Panc1 (cell line): ENCODE measurements at regions not wholly inside any gene's neighbourhood (a gene's known extent, or its start where the extent isn't known, plus 50 kb on each side); places are given as distances from the start of the nearest gene placed in this dataset.

Experiments
- ATAC-seq: fragments of 200-7000 bp; cut with Tn5 transposase; 2 replicates; pipeline ENCODE4 v1.9.1; 2020; ENCODE audit warnings: mild to moderate bottlenecking, moderate library complexity
- BruUV-seq: library from RNA; stranded (reverse); fragments of 400-500 nt; replicated peaks from 2 replicates; lab custom pipeline; 2021; lab: Mats Ljungman, UMichigan
- CTCF ChIA-PET: fragments of 300-600 bp; sonication (Branson Sonifier 250); formaldehyde crosslinking; loops from one replicate; lab custom pipeline; 2022; ENCODE audit warnings: antibody characterized with exemption; lab: Charles Lee
- POLR2A ChIA-PET: fragments of 300-600 bp; sonication (Branson Sonifier 250); formaldehyde crosslinking; loops from one replicate; lab custom pipeline; 2022; ENCODE audit warnings: antibody characterized with exemption; lab: Charles Lee
- DNase-seq: peaks from one replicate; pipeline ENCODE4 v3.0.0-alpha.2; 2010; ENCODE audit warnings: low read depth, low spot score
- H3K27ac ChIP-seq: 2 replicates; pipeline ENCODE4 v1.5.1; 2011; ENCODE audit warnings: mild to moderate bottlenecking, low read length, inconsistent platforms
- H3K27me3 ChIP-seq: fragments of 200-500 bp; sonication (Bioruptor generic); 2 replicates; pipeline ENCODE4 v1.6.0; 2014; ENCODE audit warnings: low read length, inconsistent platforms; ENCODE audit not compliant: control insufficient read depth, insufficient read depth
- H3K36me3 ChIP-seq: fragments of 200-500 bp; sonication (Bioruptor generic); 2 replicates; pipeline ENCODE4 v1.5.1; 2014; ENCODE audit warnings: inconsistent platforms, mild to moderate bottlenecking, low read length, moderate library complexity; ENCODE audit not compliant: control insufficient read depth, insufficient read depth
- H3K4me1 ChIP-seq: 2 replicates; pipeline ENCODE4 v1.5.1; 2011; ENCODE audit warnings: inconsistent platforms, mild to moderate bottlenecking, low read length, moderate library complexity; ENCODE audit not compliant: control insufficient read depth, insufficient read depth
- H3K4me3 ChIP-seq, 2 experiments: 2 replicates each; pipeline ENCODE4 v1.5.1; 2011 to 2012; ENCODE audit warnings: low read depth in 2 of 2, low read length in 2 of 2, mild to moderate bottlenecking in 2 of 2, inconsistent platforms in 1 of 2, moderate library complexity in 1 of 2
- H3K9me3 ChIP-seq: fragments of 200-500 bp; sonication (Bioruptor generic); 2 replicates; pipeline ENCODE4 v1.5.1; 2014; ENCODE audit warnings: low read depth, mild to moderate bottlenecking, inconsistent platforms, low read length, moderate library complexity; ENCODE audit not compliant: control insufficient read depth, insufficient read depth
- CTCF ChIP-seq: fragments of 450-650 bp; IDR thresholded peaks from 2 replicates; pipeline ENCODE4 v1.5.1; 2017; ENCODE audit warnings: mild to moderate bottlenecking
- POLR2AphosphoS5 ChIP-seq: IDR thresholded peaks from 2 replicates; pipeline ENCODE4 v1.6.1; 2012; ENCODE audit warnings: mild to moderate bottlenecking, low read depth, low read length, moderate library complexity
- REST ChIP-seq, 2 experiments: IDR thresholded peaks; 2 replicates each; pipeline ENCODE4 v1.6.1; 2011 to 2012; ENCODE audit warnings: low read depth in 2 of 2, control low read depth in 1 of 2, low read length in 1 of 2, mild to moderate bottlenecking in 1 of 2, moderate library complexity in 1 of 2; ENCODE audit not compliant: insufficient read depth in 1 of 2
- SIN3A ChIP-seq: IDR thresholded peaks from 2 replicates; pipeline ENCODE4 v1.6.1; 2012; ENCODE audit warnings: low read depth, mild to moderate bottlenecking, low read length, moderate library complexity, borderline replicate concordance; ENCODE audit not compliant: insufficient read depth
- TCF7L2 ChIP-seq: IDR thresholded peaks from 2 replicates; pipeline ENCODE4 v1.6.1; 2011; ENCODE audit warnings: mild to moderate bottlenecking, low read depth, low read length, inconsistent platforms
- in situ Hi-C: cut with HindIII; loops from 2 replicates; pipeline ENCODE4 v1.10.0; 2016; ENCODE audit warnings: low sequenced_read_pairs, low pct_unique_long_range_greater_than_20kb
- intact Hi-C: fragments of 100-400 bp; cut with micrococcal nuclease; formaldehyde crosslinking; loops from one replicate; pipeline ENCODE4 v1.10.0; 2022; ENCODE audit not compliant: unreplicated experiment

GRCh38 chr14:51515611-51516010 is 136.1 kb upstream of the FRMD6 start:
- in situ Hi-C loops = no loop called here
- CTCF ChIA-PET = no interaction called here
- ATAC-seq = no peak
- no peak overlapping the region for H3K4me3 ChIP-seq
- no peak overlapping the region for H3K27ac ChIP-seq
- intact Hi-C loops = no loop called here
- BruUV-seq = no TSS peak
- H3K27me3 ChIP-seq = no peaks in the 10 kb centered on the region
- no peak for TF ChIP-seq REST (IDR thresholded peaks at IDR 0.05; ENCODE audit: insufficient read depth in 1 of 2, low read depth in 2 of 2, low read length in 1 of 2)
- TF ChIP-seq CTCF = no peak
- TF ChIP-seq TCF7L2 = no peak
- no peak for TF ChIP-seq SIN3A
- TF ChIP-seq POLR2AphosphoS5 = no peak
- no peak for DNase-seq
- POLR2A ChIA-PET = no interaction called here
- no peaks in the 10 kb centered on the region for H3K9me3 ChIP-seq
- no peaks in the 10 kb centered on the region for H3K36me3 ChIP-seq
- H3K4me1 ChIP-seq = no peaks in the 10 kb centered on the region

GRCh38 chr14:51516706-51517395 is 134.9 kb upstream of the FRMD6 start:
- no peak overlapping the region for H3K4me3 ChIP-seq
- H3K4me1 ChIP-seq = no peaks in the 10 kb centered on the region
- intact Hi-C loops (no loop called here), in situ Hi-C loops (no loop called here)
- no peaks in the 10 kb centered on the region for H3K36me3 ChIP-seq
- H3K27me3 ChIP-seq = no peaks in the 10 kb centered on the region
- no peaks in the 10 kb centered on the region for H3K9me3 ChIP-seq
- ChIA-PET CTCF (no interaction called here), POLR2A (no interaction called here)
- DNase-seq (no peak), ATAC-seq (no peak)
- TF ChIP-seq SIN3A (no peak), POLR2AphosphoS5 (no peak), CTCF (no peak)
- no TSS peak for BruUV-seq
- H3K27ac ChIP-seq = no peak overlapping the region
